K562 (cell line): ENCODE measurements at regions not wholly inside any gene's neighbourhood (a gene's known extent, or its start where the extent isn't known, plus 50 kb on each side); places are given as distances from the start of the nearest gene placed in this dataset.
A peak's percentile ranks its signal among the peaks of the same experiment; 100 is the strongest.

Source experiments
- ATF4 ChIP-seq: fragments of 450-650 bp; formaldehyde crosslinking; IDR thresholded peaks from 2 replicates; pipeline ENCODE4 v1.4.0; 2022; ENCODE audit warnings: mild to moderate bottlenecking, moderate library complexity
- CBX8 ChIP-seq: fragments of 200-600 bp; sonication (generic); IDR thresholded peaks from 2 replicates; pipeline ENCODE4 v1.6.1; 2012; ENCODE audit warnings: borderline replicate concordance, mixed run types, low read depth, mild to moderate bottlenecking, moderate library complexity, mixed read lengths, low read length, control low read depth, inconsistent platforms; ENCODE audit not compliant: poor library complexity, severe bottlenecking; ENCODE audit errors: extremely low read depth
- CCAR2 ChIP-seq: fragments of 200-400 bp; formaldehyde crosslinking; IDR thresholded peaks from 2 replicates; pipeline ENCODE4 v1.6.1; 2017; ENCODE audit warnings: mild to moderate bottlenecking, low read depth, low read length
- E2F3 ChIP-seq: fragments of 250-450 bp; sonication (Bioruptor Pico); IDR thresholded peaks from 2 replicates; pipeline ENCODE4 v1.4.0; 2020; ENCODE audit warnings: mild to moderate bottlenecking
- EZH2 ChIP-seq: IDR thresholded peaks from 2 replicates; pipeline ENCODE4 v1.6.1; 2012; ENCODE audit warnings: low read depth, mild to moderate bottlenecking, inconsistent platforms, low read length, borderline replicate concordance
- FOXK1 ChIP-seq: sonication (generic); formaldehyde crosslinking; IDR thresholded peaks from 2 replicates; pipeline ENCODE4 v1.8.0; 2022; ENCODE audit warnings: missing genetic modification reagents, mild to moderate bottlenecking, borderline replicate concordance
- GABPA ChIP-seq: fragments of 200-800 bp; sonication (Bioruptor generic); conservative IDR thresholded peaks from 2 replicates; pipeline ENCODE4 v1.6.1; 2016; ENCODE audit warnings: low read depth, missing genetic modification characterization, missing compliant biosample characterization
- NFRKB ChIP-seq: fragments of 450-650 bp; IDR thresholded peaks from 2 replicates; pipeline ENCODE4 v1.6.1; 2016; ENCODE audit warnings: low read depth
- SMC3 ChIP-seq: conservative IDR thresholded peaks from 2 replicates; pipeline ENCODE4 v1.6.1; 2011; ENCODE audit warnings: low read depth, low read length, improper control_type of control experiment; ENCODE audit not compliant: insufficient read depth
- TRIM24 ChIP-seq, 2 experiments: fragments of 450-650 bp; IDR thresholded peaks; 2 replicates each; pipeline ENCODE4 v1.6.1; 2016
- ZBTB8A ChIP-seq: fragments of 450-650 bp; IDR thresholded peaks from 2 replicates; pipeline ENCODE4 v1.6.1; 2018; ENCODE audit warnings: mild to moderate bottlenecking, moderate library complexity; ENCODE audit not compliant: partially characterized antibody

- TF ChIP-seq GABPA (no peak), TRIM24 (IDR thresholded peaks at IDR 0.05) (no peak), FOXK1 (CRISPR knock-in tag) (no peak), NFRKB (no peak), E2F3 (CRISPR knock-in tag) (no peak), CBX8 (no peak), ATF4 (CRISPR knock-in tag) (no peak), CCAR2 (no peak), EZH2 (no peak), SMC3 (peak; percentile 64), ZBTB8A (no peak)
Observed at GRCh38 chr4:121252224-121252806, 88.2 kb upstream of the TNIP3 start.
